Midbrain (tissue), 1 donor: ENCODE measurements at regions not wholly inside any gene's neighbourhood (a gene's known extent, or its start where the extent isn't known, plus 50 kb on each side); places are given as distances from the start of the nearest gene placed in this dataset.
A peak's percentile ranks its signal among the peaks of the same experiment; 100 is the strongest.
"Not testable (repeated sequence)": the region's sequence is repeated elsewhere in the genome, so short reads cannot be mapped to it uniquely, and the experiment has no call there.

Experiments used
- DNase-seq: peaks from one replicate; lab custom pipeline; 2025; lab: John Stamatoyannopoulos, UW

GRCh38 chr14:71783088-71783487 lies 149.1 kb upstream of the RGS6 start:
- DNase-seq: no peak

GRCh38 chr14:71783786-71784185 lies 148.4 kb upstream of the RGS6 start:
- no peak for DNase-seq

- DNase-seq: no peak
These were observed 143.2 kb upstream of the RGS6 start for GRCh38 chr14:71789005-71789404.

- no peak for DNase-seq
These were observed 132.4 kb upstream of the RGS6 start for GRCh38 chr14:71799841-71800240.

- no peak for DNase-seq
These were observed 131.4 kb upstream of the RGS6 start for GRCh38 chr14:71800878-71801277.

- no peak for DNase-seq
These were observed 128.5 kb upstream of the RGS6 start for GRCh38 chr14:71803539-71804260.

GRCh38 chr14:71804992-71805391 lies 127.2 kb upstream of the RGS6 start:
- no peak for DNase-seq

- not testable (repeated sequence) for DNase-seq
These were observed 125.2 kb upstream of the RGS6 start for GRCh38 chr14:71807049-71807448.

GRCh38 chr14:71810800-71811199 lies 121.4 kb upstream of the RGS6 start:
- DNase-seq: not testable (repeated sequence)

- no peak for DNase-seq
These were observed 119.5 kb upstream of the RGS6 start for GRCh38 chr14:71812693-71813092.

GRCh38 chr14:71815110-71815509 lies 117.1 kb upstream of the RGS6 start:
- no peak for DNase-seq

- DNase-seq: no peak
These were observed 107.4 kb upstream of the RGS6 start for GRCh38 chr14:71824816-71825215.

- no peak for DNase-seq
These were observed 98.8 kb upstream of the RGS6 start for GRCh38 chr14:71833476-71833875.

- DNase-seq: no peak
These were observed 97.7 kb upstream of the RGS6 start for GRCh38 chr14:71834284-71835204.

- DNase-seq: no peak
These were observed 80.0 kb upstream of the RGS6 start for GRCh38 chr14:71852181-71852580.

- peak; percentile 35 for DNase-seq
These were observed 76.7 kb upstream of the RGS6 start for GRCh38 chr14:71855399-71856036.

- no peak for DNase-seq
These were observed 75.9 kb upstream of the RGS6 start for GRCh38 chr14:71856199-71856919.

- DNase-seq: no peak
These were observed 69.2 kb upstream of the RGS6 start for GRCh38 chr14:71863049-71863448.

GRCh38 chr14:71863766-71864165 lies 68.5 kb upstream of the RGS6 start:
- no peak for DNase-seq
